SK-N-SH (cell line): ENCODE measurements at regions not wholly inside any gene's neighbourhood (a gene's known extent, or its start where the extent isn't known, plus 50 kb on each side); places are given as distances from the start of the nearest gene placed in this dataset.

ENCODE experiments used
- CTCF ChIA-PET: fragments of 300-600, 350-600 bp; formaldehyde crosslinking; extraction: SDS; loops from one replicate; lab custom pipeline; 2021; lab: Yijun Ruan, JAX
- POLR2A ChIA-PET: fragments of 350-600 bp; sonication (Branson Sonifier 250); formaldehyde crosslinking; extraction: SDS; loops from one replicate; lab custom pipeline; 2020; ENCODE audit warnings: antibody characterized with exemption, inconsistent platforms; lab: Yijun Ruan, JAX
- DNase-seq: peaks from one replicate; pipeline ENCODE4 v3.0.0; 2012
- H2AFZ ChIP-seq: fragments of 200-600 bp; sonication (generic); 2 replicates; pipeline ENCODE4 v1.8.1; 2016; ENCODE audit warnings: antibody characterized with exemption, mild to moderate bottlenecking, low read depth
- H3F3A ChIP-seq: fragments of 200-600 bp; sonication (generic); replicated peaks from 2 replicates; pipeline ENCODE3; 2016; ENCODE audit warnings: antibody characterized with exemption, mild to moderate bottlenecking; ENCODE audit not compliant: insufficient read depth
- H3K27ac ChIP-seq, 2 experiments: fragments of 200-500 bp in 1 of 2; fragments of 200-600 bp in 1 of 2; sonication (Bioruptor generic) in 1 of 2; sonication (generic), shearing (Covaris generic) in 1 of 2; 2 replicates each; pipeline versions ENCODE4 v1.5.1 to v1.6.1; 2014 to 2016; ENCODE audit warnings: low read depth in 2 of 2, inconsistent platforms in 1 of 2, low read length in 1 of 2, mild to moderate bottlenecking in 1 of 2, mixed read lengths in 1 of 2
- H3K27me3 ChIP-seq: fragments of 200-600 bp; sonication (generic), shearing (Covaris generic); 2 replicates; pipeline ENCODE4 v1.6.1; 2016; ENCODE audit warnings: mixed run types; ENCODE audit not compliant: insufficient read depth
- H3K36me3 ChIP-seq, 2 experiments: fragments of 200-500 bp in 1 of 2; fragments of 200-600 bp in 1 of 2; sonication (Bioruptor generic) in 1 of 2; sonication (generic) in 1 of 2; replicated peaks in 1 of 2; 2 replicates each; pipeline versions ENCODE3 to v1.5.1; 2014 to 2016; ENCODE audit warnings: low read length in 1 of 2, mild to moderate bottlenecking in 1 of 2; ENCODE audit not compliant: insufficient read depth in 2 of 2, control insufficient read depth in 1 of 2
- H3K4me1 ChIP-seq, 2 experiments: fragments of 200-500 bp in 1 of 2; fragments of 200-600 bp in 1 of 2; sonication (Bioruptor generic) in 1 of 2; sonication (generic), shearing (Covaris generic) in 1 of 2; 2 replicates each; pipeline versions ENCODE4 v1.5.1 to v1.6.1; 2014 to 2016; ENCODE audit warnings: low read depth in 1 of 2, low read length in 1 of 2, mixed run types in 1 of 2; ENCODE audit not compliant: insufficient read depth in 2 of 2, control insufficient read depth in 1 of 2
- H3K4me2 ChIP-seq: fragments of 200-600 bp; sonication (generic), shearing (Covaris generic); 2 replicates; pipeline ENCODE4 v1.6.1; 2017; ENCODE audit warnings: mixed run types
- H3K4me3 ChIP-seq, 2 experiments: fragments of 200-500 bp in 1 of 2; fragments of 200-600 bp in 1 of 2; sonication (Bioruptor generic) in 1 of 2; sonication (generic), shearing (Covaris generic) in 1 of 2; 2 replicates each; pipeline versions ENCODE4 v1.5.1 to v1.8.1; 2014 to 2016; ENCODE audit warnings: low read depth in 2 of 2, inconsistent platforms in 1 of 2, low read length in 1 of 2, mild to moderate bottlenecking in 1 of 2, mixed read lengths in 1 of 2, moderate library complexity in 1 of 2
- H3K79me2 ChIP-seq: fragments of 200-600 bp; sonication (generic); 2 replicates; pipeline ENCODE4 v1.8.1; 2017; ENCODE audit warnings: mild to moderate bottlenecking; ENCODE audit not compliant: insufficient read depth
- H3K9ac ChIP-seq: fragments of 200-600 bp; sonication (generic); 2 replicates; pipeline ENCODE4 v1.6.1; 2017; ENCODE audit warnings: mixed run types
- H3K9me2 ChIP-seq: fragments of 200-600 bp; sonication (generic); 2 replicates; pipeline ENCODE4 v1.6.1; 2017; ENCODE audit warnings: mixed run types
- H3K9me3 ChIP-seq: fragments of 200-600 bp; sonication (generic); 2 replicates; pipeline ENCODE4 v1.6.1; 2017; ENCODE audit warnings: mixed run types, mild to moderate bottlenecking, moderate library complexity
- H4K20me1 ChIP-seq: fragments of 200-600 bp; sonication (generic); 2 replicates; pipeline ENCODE4 v1.6.1; 2017; ENCODE audit warnings: mild to moderate bottlenecking, mixed run types; ENCODE audit not compliant: insufficient read depth
- CHD2 ChIP-seq: fragments of 150-350 bp; IDR thresholded peaks from 2 replicates; pipeline ENCODE4 v1.6.1; 2018; ENCODE audit warnings: low read length; ENCODE audit not compliant: partially characterized antibody
- ELF1 ChIP-seq: IDR thresholded peaks from 2 replicates; pipeline ENCODE4 v1.4.0; 2012
- EP300 ChIP-seq, 2 experiments: IDR thresholded peaks; 2 replicates each; pipeline versions ENCODE4 v1.4.0 to v1.6.1; 2012; ENCODE audit warnings: borderline replicate concordance in 1 of 2, low read depth in 1 of 2, low read length in 1 of 2
- FOXJ3 ChIP-seq: sonication (generic); formaldehyde crosslinking; IDR thresholded peaks from 2 replicates; pipeline ENCODE4 v1.5.1; 2020; ENCODE audit warnings: mild to moderate bottlenecking, missing genetic modification reagents
- MEF2A ChIP-seq: IDR thresholded peaks from 2 replicates; pipeline ENCODE4 v1.4.0; 2012; ENCODE audit warnings: low read depth, borderline replicate concordance
- RCOR1 ChIP-seq: fragments of 150-350 bp; IDR thresholded peaks from 2 replicates; pipeline ENCODE4 v1.6.1; 2017; ENCODE audit warnings: antibody characterized with exemption, low read length
- SMC3 ChIP-seq: IDR thresholded peaks from 2 replicates; pipeline ENCODE4 v1.6.1; 2012; ENCODE audit warnings: low read depth, low read length, improper control_type of control experiment
- USF1 ChIP-seq: IDR thresholded peaks from 2 replicates; pipeline ENCODE4 v1.4.0; 2012; ENCODE audit warnings: low read depth, borderline replicate concordance
- WGBS: methylation state at CpG from one replicate; pipeline ENCODE4 v1.1.6; 2017; ENCODE audit warnings: low lambda C conversion rate; 5-methylcytosine and 5-hydroxymethylcytosine counted together
- TF ChIP-seq, protein P1 (sequence below): fragments of 150-350 bp; IDR thresholded peaks from 2 replicates; pipeline ENCODE4 v1.6.1; 2016; ENCODE audit warnings: mild to moderate bottlenecking, low read depth, low read length
- TF ChIP-seq, protein P2 (sequence below): IDR thresholded peaks from 2 replicates; pipeline ENCODE4 v1.4.0; 2012; ENCODE audit warnings: low read depth, borderline replicate concordance
- TF ChIP-seq, protein P3 (sequence below): fragments of 200-600 bp; sonication (generic); IDR thresholded peaks from 2 replicates; pipeline ENCODE4 v1.6.1; 2017; ENCODE audit warnings: antibody characterized with exemption, mild to moderate bottlenecking, moderate library complexity
- TF ChIP-seq, protein P4 (sequence below): fragments of 150-350 bp; IDR thresholded peaks from 2 replicates; pipeline ENCODE4 v1.6.1; 2017; ENCODE audit warnings: antibody characterized with exemption, low read length, low read depth, borderline replicate concordance

GRCh38 chr20:52416953-52417352, 225.4 kb upstream of the ZFP64 start (continued):
- TF ChIP-seq RCOR1 (no peak), FOXJ3 (CRISPR knock-in tag) (no peak)

- H3K27ac ChIP-seq, result no peak overlapping the region
- DNase-seq, result no peak
Measured at GRCh38 chr20:52411611-52412010, 220.0 kb upstream of the ZFP64 start.

More at GRCh38 chr20:52411611-52412010, 220.0 kb upstream of the ZFP64 start:
- Histone ChIP-seq H3K9me3 (no peaks in the 10 kb centered on the region), H4K20me1 (no peaks in the 10 kb centered on the region), H3K4me1 (peaks cover 0 to 6% of the 10 kb centered on the region in 2 experiments; a peak in 1 of 4 replicates), H2AFZ (no peak overlapping the region), H3K9me2 (no peaks in the 10 kb centered on the region), H3K9ac (no peak overlapping the region), H3K4me3 (no peak overlapping the region), H3F3A (no peaks in the 10 kb centered on the region), H3K4me2 (no peak overlapping the region), H3K27me3 (no peaks in the 10 kb centered on the region), H3K79me2 (no peaks in the 10 kb centered on the region), H3K36me3 (no peaks in the 10 kb centered on the region)
- CTCF ChIA-PET, result no interaction called here
- WGBS, result 56% methylated on average over 1 of the region's 1 CpG
- TF ChIP-seq, protein P1, sequence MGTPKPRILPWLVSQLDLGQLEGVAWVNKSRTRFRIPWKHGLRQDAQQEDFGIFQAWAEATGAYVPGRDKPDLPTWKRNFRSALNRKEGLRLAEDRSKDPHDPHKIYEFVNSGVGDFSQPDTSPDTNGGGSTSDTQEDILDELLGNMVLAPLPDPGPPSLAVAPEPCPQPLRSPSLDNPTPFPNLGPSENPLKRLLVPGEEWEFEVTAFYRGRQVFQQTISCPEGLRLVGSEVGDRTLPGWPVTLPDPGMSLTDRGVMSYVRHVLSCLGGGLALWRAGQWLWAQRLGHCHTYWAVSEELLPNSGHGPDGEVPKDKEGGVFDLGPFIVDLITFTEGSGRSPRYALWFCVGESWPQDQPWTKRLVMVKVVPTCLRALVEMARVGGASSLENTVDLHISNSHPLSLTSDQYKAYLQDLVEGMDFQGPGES, result no peak
- TF ChIP-seq EP300 (IDR thresholded peaks at IDR 0.05; ENCODE audit: borderline replicate concordance in 1 of 2, low read depth in 1 of 2, low read length in 1 of 2) (no peak), ELF1 (no peak), USF1 (no peak), SMC3 (no peak), MEF2A (no peak), CHD2 (no peak)
- TF ChIP-seq, protein P2, sequence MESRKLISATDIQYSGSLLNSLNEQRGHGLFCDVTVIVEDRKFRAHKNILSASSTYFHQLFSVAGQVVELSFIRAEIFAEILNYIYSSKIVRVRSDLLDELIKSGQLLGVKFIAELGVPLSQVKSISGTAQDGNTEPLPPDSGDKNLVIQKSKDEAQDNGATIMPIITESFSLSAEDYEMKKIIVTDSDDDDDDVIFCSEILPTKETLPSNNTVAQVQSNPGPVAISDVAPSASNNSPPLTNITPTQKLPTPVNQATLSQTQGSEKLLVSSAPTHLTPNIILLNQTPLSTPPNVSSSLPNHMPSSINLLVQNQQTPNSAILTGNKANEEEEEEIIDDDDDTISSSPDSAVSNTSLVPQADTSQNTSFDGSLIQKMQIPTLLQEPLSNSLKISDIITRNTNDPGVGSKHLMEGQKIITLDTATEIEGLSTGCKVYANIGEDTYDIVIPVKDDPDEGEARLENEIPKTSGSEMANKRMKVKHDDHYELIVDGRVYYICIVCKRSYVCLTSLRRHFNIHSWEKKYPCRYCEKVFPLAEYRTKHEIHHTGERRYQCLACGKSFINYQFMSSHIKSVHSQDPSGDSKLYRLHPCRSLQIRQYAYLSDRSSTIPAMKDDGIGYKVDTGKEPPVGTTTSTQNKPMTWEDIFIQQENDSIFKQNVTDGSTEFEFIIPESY, result no peak
- TF ChIP-seq, protein P3, sequence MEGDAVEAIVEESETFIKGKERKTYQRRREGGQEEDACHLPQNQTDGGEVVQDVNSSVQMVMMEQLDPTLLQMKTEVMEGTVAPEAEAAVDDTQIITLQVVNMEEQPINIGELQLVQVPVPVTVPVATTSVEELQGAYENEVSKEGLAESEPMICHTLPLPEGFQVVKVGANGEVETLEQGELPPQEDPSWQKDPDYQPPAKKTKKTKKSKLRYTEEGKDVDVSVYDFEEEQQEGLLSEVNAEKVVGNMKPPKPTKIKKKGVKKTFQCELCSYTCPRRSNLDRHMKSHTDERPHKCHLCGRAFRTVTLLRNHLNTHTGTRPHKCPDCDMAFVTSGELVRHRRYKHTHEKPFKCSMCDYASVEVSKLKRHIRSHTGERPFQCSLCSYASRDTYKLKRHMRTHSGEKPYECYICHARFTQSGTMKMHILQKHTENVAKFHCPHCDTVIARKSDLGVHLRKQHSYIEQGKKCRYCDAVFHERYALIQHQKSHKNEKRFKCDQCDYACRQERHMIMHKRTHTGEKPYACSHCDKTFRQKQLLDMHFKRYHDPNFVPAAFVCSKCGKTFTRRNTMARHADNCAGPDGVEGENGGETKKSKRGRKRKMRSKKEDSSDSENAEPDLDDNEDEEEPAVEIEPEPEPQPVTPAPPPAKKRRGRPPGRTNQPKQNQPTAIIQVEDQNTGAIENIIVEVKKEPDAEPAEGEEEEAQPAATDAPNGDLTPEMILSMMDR, result no peak
- TF ChIP-seq, protein P4, sequence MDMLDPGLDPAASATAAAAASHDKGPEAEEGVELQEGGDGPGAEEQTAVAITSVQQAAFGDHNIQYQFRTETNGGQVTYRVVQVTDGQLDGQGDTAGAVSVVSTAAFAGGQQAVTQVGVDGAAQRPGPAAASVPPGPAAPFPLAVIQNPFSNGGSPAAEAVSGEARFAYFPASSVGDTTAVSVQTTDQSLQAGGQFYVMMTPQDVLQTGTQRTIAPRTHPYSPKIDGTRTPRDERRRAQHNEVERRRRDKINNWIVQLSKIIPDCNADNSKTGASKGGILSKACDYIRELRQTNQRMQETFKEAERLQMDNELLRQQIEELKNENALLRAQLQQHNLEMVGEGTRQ, result no peak
- POLR2A ChIA-PET, result no interaction called here
